Omental fat pad (tissue), 3 donors: ENCODE measurements at regions not wholly inside any gene's neighbourhood (a gene's known extent, or its start where the extent isn't known, plus 50 kb on each side); places are given as distances from the start of the nearest gene placed in this dataset.

Source experiments
- ATAC-seq: fragments of 150-250 bp; one replicate; pipeline ENCODE4 v1.9.1; 2016; ENCODE audit warnings: mild to moderate bottlenecking, moderate library complexity; ENCODE audit not compliant: low FRiP score
- DNase-seq: peaks from one replicate; pipeline ENCODE4 v3.0.0-alpha.2; 2019; ENCODE audit warnings: low spot score
- TF ChIP-seq, protein P1 (sequence below), 3 donors: fragments of 450-650 bp; IDR thresholded peaks; one replicate each; pipeline ENCODE4 v1.5.1; 2016 to 2017; ENCODE audit warnings: antibody characterized with exemption in 3 of 3, mild to moderate bottlenecking in 3 of 3, moderate library complexity in 2 of 3

- ATAC-seq, result no peak
- TF ChIP-seq, protein P1, sequence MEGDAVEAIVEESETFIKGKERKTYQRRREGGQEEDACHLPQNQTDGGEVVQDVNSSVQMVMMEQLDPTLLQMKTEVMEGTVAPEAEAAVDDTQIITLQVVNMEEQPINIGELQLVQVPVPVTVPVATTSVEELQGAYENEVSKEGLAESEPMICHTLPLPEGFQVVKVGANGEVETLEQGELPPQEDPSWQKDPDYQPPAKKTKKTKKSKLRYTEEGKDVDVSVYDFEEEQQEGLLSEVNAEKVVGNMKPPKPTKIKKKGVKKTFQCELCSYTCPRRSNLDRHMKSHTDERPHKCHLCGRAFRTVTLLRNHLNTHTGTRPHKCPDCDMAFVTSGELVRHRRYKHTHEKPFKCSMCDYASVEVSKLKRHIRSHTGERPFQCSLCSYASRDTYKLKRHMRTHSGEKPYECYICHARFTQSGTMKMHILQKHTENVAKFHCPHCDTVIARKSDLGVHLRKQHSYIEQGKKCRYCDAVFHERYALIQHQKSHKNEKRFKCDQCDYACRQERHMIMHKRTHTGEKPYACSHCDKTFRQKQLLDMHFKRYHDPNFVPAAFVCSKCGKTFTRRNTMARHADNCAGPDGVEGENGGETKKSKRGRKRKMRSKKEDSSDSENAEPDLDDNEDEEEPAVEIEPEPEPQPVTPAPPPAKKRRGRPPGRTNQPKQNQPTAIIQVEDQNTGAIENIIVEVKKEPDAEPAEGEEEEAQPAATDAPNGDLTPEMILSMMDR (IDR thresholded peaks at IDR 0.05), result no peak
- no peak for DNase-seq
These were observed 100.9 kb downstream of the SAMD9 start for GRCh38 chr7:93016681-93017381.

DNA sequence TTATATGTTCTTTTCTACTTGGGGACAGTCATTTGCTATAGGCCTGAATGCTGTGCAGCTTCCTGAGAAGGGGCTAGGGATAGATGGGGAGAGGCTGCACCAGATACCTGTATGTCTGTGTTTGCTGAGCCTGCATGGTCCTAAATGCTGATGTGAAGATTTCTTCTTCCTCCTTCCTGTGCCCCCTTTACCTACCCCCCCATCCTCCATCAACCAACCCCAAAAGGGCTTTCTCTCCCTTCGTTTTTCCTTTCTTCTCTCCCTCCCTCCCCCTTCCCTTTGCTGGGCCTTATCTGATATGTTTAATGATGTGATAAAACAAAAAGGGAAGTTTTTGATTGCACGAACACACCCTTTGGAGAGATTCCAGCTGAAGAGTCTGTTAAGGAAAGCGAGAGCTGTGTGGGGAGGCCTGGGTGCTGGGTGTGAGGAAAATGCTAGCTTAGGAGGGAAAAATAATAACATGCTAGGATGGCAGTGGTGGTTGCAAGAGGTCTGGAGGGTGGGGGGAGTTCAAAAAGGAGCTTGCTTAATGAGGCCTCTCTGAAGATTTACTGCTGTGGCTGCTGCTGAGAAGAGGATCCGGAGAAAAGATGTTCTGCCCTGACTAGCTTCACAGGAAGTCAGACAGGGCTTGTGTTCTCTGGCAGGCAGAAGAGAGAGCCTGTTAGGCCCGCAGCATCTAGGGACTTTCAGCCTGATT is 101.8 kb downstream of the SAMD9 start:
- no peak for DNase-seq
- no peak for ATAC-seq
- TF ChIP-seq, protein P1 (IDR thresholded peaks at IDR 0.05), result no peak

- ATAC-seq, result no peak
- no peak for DNase-seq
- TF ChIP-seq, protein P1 (IDR thresholded peaks at IDR 0.05), result no peak
These were observed 102.5 kb downstream of the SAMD9 start for GRCh38 chr7:93015101-93015778.

DNA sequence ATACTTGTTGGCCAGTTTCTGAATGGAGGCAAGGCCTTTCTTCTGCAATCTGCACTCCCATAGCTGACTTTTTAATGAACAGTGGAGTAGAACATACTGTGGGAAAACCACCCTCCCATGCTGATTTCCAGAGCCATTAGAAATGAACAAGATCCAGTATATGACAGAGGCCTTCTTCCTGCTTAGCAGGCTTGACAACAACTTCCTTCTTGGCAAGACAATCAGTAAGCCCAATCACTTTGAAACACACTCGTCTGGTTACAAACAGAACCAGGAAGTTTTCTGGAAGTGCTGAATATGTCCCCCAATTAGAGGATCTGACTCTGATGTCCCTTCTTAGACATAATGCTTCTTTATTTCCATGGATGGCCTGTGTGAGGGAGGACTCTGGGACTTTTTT is 103.4 kb downstream of the SAMD9 start:
- DNase-seq, result no peak
- TF ChIP-seq, protein P1 (IDR thresholded peaks at IDR 0.05), result no peak
- ATAC-seq, result no peak

DNA sequence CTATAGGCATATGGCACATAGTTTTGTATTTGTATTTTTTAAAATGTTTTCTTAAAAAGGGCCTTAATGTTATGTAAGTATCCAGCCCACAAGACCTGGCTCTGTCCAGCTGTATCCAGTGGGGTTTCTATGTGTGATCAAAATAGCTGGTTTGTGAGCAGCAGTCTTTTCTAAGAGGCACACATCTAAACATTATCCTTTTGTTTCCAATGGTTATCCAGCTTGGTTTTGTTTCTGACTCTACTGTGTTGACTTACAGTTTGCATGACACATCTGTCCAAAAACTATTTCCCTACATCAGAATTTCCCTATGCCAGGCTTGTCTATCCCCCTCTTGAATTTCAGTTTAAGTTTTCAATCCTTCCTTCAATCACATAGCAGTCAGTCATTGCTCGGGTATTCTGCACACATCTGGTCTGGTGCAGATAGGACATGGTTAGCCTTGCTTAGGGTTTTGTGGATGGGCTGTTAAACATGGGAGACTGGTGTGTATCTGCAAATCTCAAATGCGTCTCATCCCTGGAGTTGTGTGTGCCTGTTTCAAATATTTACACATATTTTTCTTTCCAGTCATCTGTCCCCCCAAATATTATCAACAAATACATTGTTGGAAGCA is 104.2 kb downstream of the SAMD9 start:
- DNase-seq (no peak), ATAC-seq (no peak)
- TF ChIP-seq, protein P1 (IDR thresholded peaks at IDR 0.05), result no peak

DNA sequence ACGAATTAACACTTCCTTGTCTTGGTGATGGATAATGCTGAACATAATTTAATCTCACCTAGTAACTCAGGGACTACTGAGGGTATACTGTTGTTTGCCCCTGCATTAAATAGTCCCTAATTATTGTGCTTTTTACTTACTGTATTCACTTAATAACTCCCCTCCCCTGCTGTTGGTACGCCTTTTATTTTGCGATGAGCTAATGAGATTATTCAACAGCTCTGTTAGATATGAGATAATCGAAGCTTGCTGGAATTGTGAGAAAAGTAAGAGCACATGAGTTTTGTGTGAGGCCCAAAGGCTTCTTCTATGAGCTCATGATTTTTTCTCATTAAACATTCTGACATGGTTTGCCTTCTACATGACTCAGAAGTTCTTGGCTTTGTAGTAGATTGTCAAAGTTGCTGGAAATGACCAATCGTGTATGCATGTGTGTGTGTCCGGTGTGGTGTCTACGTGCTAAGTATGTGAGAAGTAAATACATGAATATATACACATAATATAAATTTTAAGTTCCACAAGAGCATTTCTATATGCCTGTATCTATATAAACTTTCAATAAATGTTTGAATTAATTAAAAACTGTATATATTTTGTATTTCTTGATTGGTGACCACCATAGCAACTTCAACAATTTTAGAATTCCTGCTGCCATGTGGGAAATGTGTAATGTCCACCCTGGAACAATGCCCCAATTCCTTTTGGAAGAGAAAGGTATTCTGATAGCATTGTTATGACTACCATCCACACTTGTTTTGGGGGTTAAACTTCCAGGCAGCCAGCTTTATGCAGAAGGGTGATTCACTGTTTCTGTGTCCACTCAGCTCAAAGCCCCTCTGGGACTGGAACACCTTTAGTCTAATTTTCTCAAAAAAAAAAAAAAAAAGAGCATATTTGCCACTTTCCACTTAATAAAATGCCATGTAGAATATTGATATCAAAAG is 106.2 kb downstream of the SAMD9 start:
- ATAC-seq, result peak; percentile 83
- TF ChIP-seq, protein P1 (IDR thresholded peaks at IDR 0.05), result no peak
- no peak for DNase-seq
